Stomach (tissue), 4 donors: ENCODE measurements at regions not wholly inside any gene's neighbourhood (a gene's known extent, or its start where the extent isn't known, plus 50 kb on each side); places are given as distances from the start of the nearest gene placed in this dataset.

Source experiments
- CTCF ChIP-seq, 7 experiments: fragments of 450-650 bp in 4 of 7; fragments of 200-600 bp in 3 of 7; sonication (generic) in 3 of 7; IDR thresholded peaks; one replicate each; pipeline ENCODE4 v1.5.1; 2016 to 2019; ENCODE audit warnings: antibody characterized with exemption in 7 of 7, control low read depth in 2 of 7, mild to moderate bottlenecking in 1 of 7
- EP300 ChIP-seq: sonication (generic); formaldehyde crosslinking; IDR thresholded peaks from one replicate; pipeline ENCODE4 v1.6.1; 2017; ENCODE audit warnings: antibody characterized with exemption
- POLR2A ChIP-seq, 4 donors: fragments of 450-650 bp; IDR thresholded peaks; one replicate each; pipeline ENCODE4 v1.6.1; 2016; ENCODE audit warnings: antibody characterized with exemption in 4 of 4, control low read depth in 2 of 4, mild to moderate bottlenecking in 1 of 4, moderate library complexity in 1 of 4
- POLR2AphosphoS5 ChIP-seq, 3 donors: sonication (generic); formaldehyde crosslinking; IDR thresholded peaks; one replicate each; pipeline ENCODE4 v1.6.1; 2016; ENCODE audit warnings: antibody characterized with exemption in 3 of 3

GRCh38 chr6:154668156-154668555 lies 65.1 kb upstream of the SCAF8 start:
- TF ChIP-seq CTCF (IDR thresholded peaks at IDR 0.05), result no peak
- no peak for TF ChIP-seq EP300
- no peak for TF ChIP-seq POLR2AphosphoS5 (IDR thresholded peaks at IDR 0.05)
- no peak for TF ChIP-seq POLR2A (IDR thresholded peaks at IDR 0.05)
